Breast epithelium (tissue), 4 donors: ENCODE measurements at regions not wholly inside any gene's neighbourhood (a gene's known extent, or its start where the extent isn't known, plus 50 kb on each side); places are given as distances from the start of the nearest gene placed in this dataset.

Source experiments
- DNase-seq, 2 donors: peaks; one replicate each; pipeline ENCODE4 v3.0.0-alpha.2; 2019; ENCODE audit warnings: low spot score in 2 of 2
- H3K27ac ChIP-seq, 2 donors: fragments of 200-600 bp; sonication (generic) in 1 of 2; one replicate each; pipeline ENCODE4 v1.5.1; 2016 to 2019; ENCODE audit warnings: mild to moderate bottlenecking in 1 of 2
- H3K27me3 ChIP-seq, 2 donors: fragments of 200-600 bp; sonication (generic) in 1 of 2; one replicate each; pipeline versions ENCODE4 v1.5.1 to v1.6.0; 2017 to 2019; ENCODE audit warnings: control low read depth in 1 of 2, mild to moderate bottlenecking in 1 of 2
- H3K36me3 ChIP-seq: fragments of 200-600 bp; one replicate; pipeline ENCODE4 v1.5.1; 2019
- H3K4me1 ChIP-seq, 2 donors: fragments of 200-600 bp; sonication (generic); one replicate each; pipeline ENCODE4 v1.5.1; 2016 to 2019; ENCODE audit warnings: control low read depth in 1 of 2
- H3K4me3 ChIP-seq, 3 donors: fragments of 200-600 bp; sonication (generic); 1 replicate in 2 of 3; 2 replicates in 1 of 3; pipeline ENCODE4 v1.5.1; 2016 to 2019; ENCODE audit warnings: mild to moderate bottlenecking in 3 of 3, moderate library complexity in 2 of 3
- H3K9me3 ChIP-seq, 2 donors: fragments of 200-600 bp; sonication (generic) in 1 of 2; one replicate each; pipeline ENCODE4 v1.5.1; 2016 to 2019; ENCODE audit warnings: control low read depth in 1 of 2
- POLR2A ChIP-seq: fragments of 450-650 bp; IDR thresholded peaks from one replicate; pipeline ENCODE4 v1.6.1; 2016; ENCODE audit warnings: antibody characterized with exemption, mild to moderate bottlenecking, moderate library complexity
- POLR2AphosphoS5 ChIP-seq, 3 donors: sonication (generic); formaldehyde crosslinking; IDR thresholded peaks; one replicate each; pipeline ENCODE4 v1.6.1; 2017; ENCODE audit warnings: antibody characterized with exemption in 3 of 3
- intact Hi-C: fragments of 100-400 bp; cut with DNase I; formaldehyde crosslinking; loops from one replicate; pipeline ENCODE4 v1.15.1; 2023; ENCODE audit warnings: low total_unique reads
- TF ChIP-seq, protein P1 (sequence below), 3 donors: fragments of 450-650 bp; IDR thresholded peaks; one replicate each; pipeline ENCODE4 v1.5.1; 2016 to 2017; ENCODE audit warnings: antibody characterized with exemption in 3 of 3, mild to moderate bottlenecking in 3 of 3, moderate library complexity in 3 of 3

DNA sequence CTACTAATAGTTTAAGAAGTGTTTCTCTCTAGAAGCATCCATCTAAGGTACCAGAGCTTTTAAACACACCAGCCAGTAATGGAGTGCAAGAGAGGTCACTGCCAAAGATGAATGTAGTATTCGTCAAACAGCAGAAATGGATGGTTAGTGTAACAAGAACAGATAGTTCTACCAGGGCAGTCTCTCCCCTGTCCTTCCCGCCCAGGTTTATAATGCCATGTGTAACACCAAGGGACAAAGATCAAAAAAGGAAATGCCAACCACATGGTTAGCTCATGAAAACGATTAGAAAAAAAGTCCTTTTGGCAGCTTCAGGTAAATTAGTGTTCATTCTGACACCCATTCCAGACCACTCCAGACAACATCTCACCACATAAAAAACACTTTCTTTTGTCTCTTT lies 100.9 kb downstream of the RPS29 start:
- intact Hi-C loops: no loop called here
- no peak for DNase-seq
- H3K36me3 ChIP-seq: no peaks in the 10 kb centered on the region
- no peak overlapping the region for H3K27ac ChIP-seq
- H3K4me1 ChIP-seq: no peaks in the 10 kb centered on the region
- H3K4me3 ChIP-seq: no peak overlapping the region
- H3K27me3 ChIP-seq: no peaks in the 10 kb centered on the region
- peaks cover 0 to 6% of the 10 kb centered on the region in 2 donors for H3K9me3 ChIP-seq
- TF ChIP-seq POLR2AphosphoS5 (IDR thresholded peaks at IDR 0.05): no peak
- TF ChIP-seq, protein P1, sequence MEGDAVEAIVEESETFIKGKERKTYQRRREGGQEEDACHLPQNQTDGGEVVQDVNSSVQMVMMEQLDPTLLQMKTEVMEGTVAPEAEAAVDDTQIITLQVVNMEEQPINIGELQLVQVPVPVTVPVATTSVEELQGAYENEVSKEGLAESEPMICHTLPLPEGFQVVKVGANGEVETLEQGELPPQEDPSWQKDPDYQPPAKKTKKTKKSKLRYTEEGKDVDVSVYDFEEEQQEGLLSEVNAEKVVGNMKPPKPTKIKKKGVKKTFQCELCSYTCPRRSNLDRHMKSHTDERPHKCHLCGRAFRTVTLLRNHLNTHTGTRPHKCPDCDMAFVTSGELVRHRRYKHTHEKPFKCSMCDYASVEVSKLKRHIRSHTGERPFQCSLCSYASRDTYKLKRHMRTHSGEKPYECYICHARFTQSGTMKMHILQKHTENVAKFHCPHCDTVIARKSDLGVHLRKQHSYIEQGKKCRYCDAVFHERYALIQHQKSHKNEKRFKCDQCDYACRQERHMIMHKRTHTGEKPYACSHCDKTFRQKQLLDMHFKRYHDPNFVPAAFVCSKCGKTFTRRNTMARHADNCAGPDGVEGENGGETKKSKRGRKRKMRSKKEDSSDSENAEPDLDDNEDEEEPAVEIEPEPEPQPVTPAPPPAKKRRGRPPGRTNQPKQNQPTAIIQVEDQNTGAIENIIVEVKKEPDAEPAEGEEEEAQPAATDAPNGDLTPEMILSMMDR (IDR thresholded peaks at IDR 0.05): no peak
- no peak for TF ChIP-seq POLR2A

DNA sequence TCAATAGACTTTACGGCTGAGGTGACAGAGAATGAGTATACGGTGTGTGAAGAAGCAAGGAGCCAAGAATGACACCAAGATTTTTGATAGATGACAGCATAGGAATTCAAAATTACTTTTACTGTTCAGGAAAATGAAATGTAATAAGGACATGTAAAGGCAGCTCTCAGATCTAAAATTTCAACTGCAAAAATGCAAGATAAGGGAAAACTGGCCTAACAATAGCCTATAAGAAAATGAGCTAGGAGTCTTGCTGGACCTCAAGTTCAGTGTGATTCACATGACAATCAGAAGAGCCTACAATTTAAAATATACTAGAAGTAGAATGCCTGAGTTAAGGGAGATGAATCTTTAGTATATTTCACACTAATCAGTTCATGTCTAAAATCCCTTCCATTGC lies 102.0 kb downstream of the RPS29 start:
- H3K36me3 ChIP-seq: no peaks in the 10 kb centered on the region
- no peaks in the 10 kb centered on the region for H3K27me3 ChIP-seq
- H3K4me3 ChIP-seq: no peak overlapping the region
- intact Hi-C loops: no loop called here
- H3K4me1 ChIP-seq: no peaks in the 10 kb centered on the region
- peaks cover 0 to 6% of the 10 kb centered on the region in 2 donors for H3K9me3 ChIP-seq
- no peak for DNase-seq
- TF ChIP-seq, protein P1 (IDR thresholded peaks at IDR 0.05): no peak
- no peak for TF ChIP-seq POLR2A
- no peak for TF ChIP-seq POLR2AphosphoS5 (IDR thresholded peaks at IDR 0.05)
- no peak overlapping the region for H3K27ac ChIP-seq

DNA sequence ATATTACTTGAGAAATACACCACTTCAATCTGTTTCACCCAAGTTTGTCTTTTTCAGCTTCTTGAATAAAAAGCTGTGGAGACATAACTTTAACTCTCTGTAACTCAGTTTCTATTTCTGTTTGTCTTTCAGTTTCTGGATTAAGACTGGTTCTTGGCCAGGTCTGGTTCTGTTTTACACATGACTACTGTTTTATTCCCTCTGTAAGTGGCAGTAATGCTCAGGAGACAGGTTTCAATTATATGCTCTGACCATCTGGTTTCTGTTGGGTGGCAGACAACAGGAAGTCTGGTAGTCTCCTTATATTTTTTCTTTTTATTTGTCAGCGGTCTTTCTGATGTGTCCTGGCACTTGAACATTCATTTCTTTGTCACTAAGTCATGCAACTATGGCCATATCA lies 102.9 kb downstream of the RPS29 start:
- TF ChIP-seq POLR2AphosphoS5 (IDR thresholded peaks at IDR 0.05) (no peak), POLR2A (no peak)
- TF ChIP-seq, protein P1 (IDR thresholded peaks at IDR 0.05): no peak
- Histone ChIP-seq H3K27me3 (no peaks in the 10 kb centered on the region), H3K36me3 (no peaks in the 10 kb centered on the region), H3K27ac (no peak overlapping the region), H3K9me3 (peaks cover 0 to 6% of the 10 kb centered on the region in 2 donors), H3K4me1 (no peaks in the 10 kb centered on the region), H3K4me3 (no peak overlapping the region)
- intact Hi-C loops: no loop called here
- no peak for DNase-seq

DNA sequence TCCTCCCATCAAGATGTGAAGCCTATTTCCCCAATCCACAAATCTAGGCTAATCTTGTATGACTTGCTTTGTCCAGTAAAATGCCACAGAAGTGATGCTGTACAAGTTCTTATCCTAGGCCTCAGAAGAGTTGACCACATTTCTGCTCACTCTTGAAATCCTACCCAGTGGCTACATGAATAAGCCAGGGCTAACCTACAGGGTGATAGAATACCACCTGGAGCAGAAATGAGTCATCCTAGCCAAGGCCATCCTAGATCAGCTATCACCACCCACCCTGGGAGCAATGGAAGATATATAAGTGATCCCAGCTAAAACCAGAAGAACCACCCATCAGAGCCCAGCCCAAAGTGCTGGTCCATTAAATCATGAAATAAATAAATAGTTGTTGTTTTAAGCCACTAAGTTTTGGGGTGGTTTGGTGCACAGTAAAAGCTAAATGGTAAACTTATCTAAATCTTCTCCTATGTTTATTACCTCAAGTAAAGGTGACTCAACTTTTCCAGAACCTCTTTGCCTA lies 105.1 kb downstream of the RPS29 start:
- Histone ChIP-seq H3K4me1 (no peaks in the 10 kb centered on the region), H3K27me3 (no peaks in the 10 kb centered on the region), H3K27ac (no peak overlapping the region), H3K4me3 (no peak overlapping the region), H3K9me3 (peaks cover 0 to 6% of the 10 kb centered on the region in 2 donors), H3K36me3 (no peaks in the 10 kb centered on the region)
- intact Hi-C loops: no loop called here
- no peak for DNase-seq
- TF ChIP-seq, protein P1 (IDR thresholded peaks at IDR 0.05): no peak
- no peak for TF ChIP-seq POLR2AphosphoS5 (IDR thresholded peaks at IDR 0.05)
- no peak for TF ChIP-seq POLR2A

DNA sequence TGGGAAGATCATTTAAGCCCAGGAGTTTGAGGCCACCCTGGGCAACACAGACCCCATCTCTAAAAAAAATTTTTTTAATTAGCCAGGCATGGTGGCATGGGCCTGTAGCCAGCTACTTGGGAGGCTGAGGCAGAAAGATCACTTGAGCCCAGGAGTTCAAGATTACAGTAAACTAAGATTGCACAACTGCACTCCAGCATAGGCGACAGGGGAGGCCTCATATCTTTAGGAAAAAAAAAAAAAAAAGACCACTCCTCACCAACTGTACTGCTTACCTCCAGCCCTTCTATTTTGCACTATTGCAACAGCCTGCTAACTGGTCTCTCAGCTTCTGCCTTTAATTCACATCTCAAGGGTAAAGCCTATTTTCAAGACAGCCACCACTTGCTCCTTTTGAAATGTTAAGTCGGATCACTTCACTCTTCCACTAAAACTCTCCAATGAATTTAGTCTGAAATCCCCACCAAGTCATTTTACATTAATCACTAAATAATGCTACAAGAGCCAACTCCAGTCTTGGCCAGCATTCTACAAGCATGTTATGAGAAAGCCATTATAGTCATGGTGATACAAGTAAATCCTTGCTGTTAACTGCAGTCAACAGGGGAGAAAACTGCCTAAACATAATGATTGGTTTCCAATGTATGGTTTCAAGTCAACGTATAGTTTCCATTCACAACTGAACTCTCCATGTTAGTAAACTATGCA lies 106.0 kb downstream of the RPS29 start:
- intact Hi-C loops: no loop called here
- H3K36me3 ChIP-seq: no peaks in the 10 kb centered on the region
- peak overlapping the region in 1 of 2 donors; percentile 30 for H3K27ac ChIP-seq
- H3K9me3 ChIP-seq: peaks cover 0 to 6% of the 10 kb centered on the region in 2 donors
- no peak for DNase-seq
- H3K27me3 ChIP-seq: no peaks in the 10 kb centered on the region
- no peaks in the 10 kb centered on the region for H3K4me1 ChIP-seq
- no peak overlapping the region for H3K4me3 ChIP-seq
- TF ChIP-seq POLR2A (no peak), POLR2AphosphoS5 (IDR thresholded peaks at IDR 0.05) (no peak)
